Mesenchymal stem cell (in vitro differentiated cells and primary cell): ENCODE measurements at regions not wholly inside any gene's neighbourhood (a gene's known extent, or its start where the extent isn't known, plus 50 kb on each side); places are given as distances from the start of the nearest gene placed in this dataset.

Experiments
- DNase-seq: peaks from one replicate; pipeline ENCODE4 v3.0.0-alpha.2; 2013
- H2AFZ ChIP-seq: one replicate; pipeline ENCODE4 v1.6.1; 2013; ENCODE audit warnings: low read depth, mild to moderate bottlenecking, control low read depth, inconsistent platforms, low read length, moderate library complexity
- H2AK5ac ChIP-seq: 2 replicates; pipeline ENCODE4 v1.6.1; 2013; ENCODE audit warnings: low read length, moderate library complexity, mild to moderate bottlenecking, inconsistent platforms; ENCODE audit not compliant: severe bottlenecking
- H2BK120ac ChIP-seq: one replicate; pipeline ENCODE4 v1.6.1; 2013; ENCODE audit warnings: low read depth, mild to moderate bottlenecking, inconsistent platforms, low read length, moderate library complexity
- H2BK12ac ChIP-seq, 2 experiments: one replicate each; pipeline ENCODE4 v1.6.1; 2013; ENCODE audit warnings: inconsistent platforms in 2 of 2, low read length in 2 of 2, mild to moderate bottlenecking in 2 of 2, moderate library complexity in 2 of 2, control low read depth in 1 of 2
- H2BK15ac ChIP-seq: one replicate; pipeline ENCODE4 v1.6.1; 2013; ENCODE audit warnings: mild to moderate bottlenecking, low read depth, inconsistent platforms; ENCODE audit not compliant: poor library complexity, severe bottlenecking
- H2BK5ac ChIP-seq: 2 replicates; pipeline ENCODE4 v1.6.1; 2013; ENCODE audit warnings: low read depth, mild to moderate bottlenecking, low read length, control low read depth, inconsistent platforms; ENCODE audit not compliant: poor library complexity, severe bottlenecking
- H3K14ac ChIP-seq, 2 experiments: one replicate each; pipeline ENCODE4 v1.6.1; 2013; ENCODE audit warnings: inconsistent platforms in 2 of 2, low read length in 2 of 2, control low read depth in 1 of 2, mild to moderate bottlenecking in 1 of 2, moderate library complexity in 1 of 2
- H3K18ac ChIP-seq, 2 experiments: one replicate each; pipeline ENCODE4 v1.6.1; 2013; ENCODE audit warnings: inconsistent platforms in 2 of 2, low read length in 2 of 2, control low read depth in 1 of 2, low read depth in 1 of 2, mild to moderate bottlenecking in 1 of 2
- H3K23ac ChIP-seq, 2 experiments: one replicate each; pipeline ENCODE4 v1.6.1; 2013; ENCODE audit warnings: inconsistent platforms in 2 of 2, low read length in 2 of 2, mild to moderate bottlenecking in 2 of 2, moderate library complexity in 2 of 2, control low read depth in 1 of 2
- H3K27ac ChIP-seq: 2 replicates; pipeline ENCODE4 v1.5.1; 2013; ENCODE audit warnings: mild to moderate bottlenecking, moderate library complexity, low read length, control low read depth, inconsistent platforms; ENCODE audit not compliant: poor library complexity, severe bottlenecking
- H3K27me3 ChIP-seq, 2 experiments: 2 replicates each; pipeline versions ENCODE4 v1.6.1 to v1.7.0; 2013; ENCODE audit warnings: low read length in 2 of 2, mild to moderate bottlenecking in 2 of 2, moderate library complexity in 2 of 2, control low read depth in 1 of 2, inconsistent platforms in 1 of 2; ENCODE audit not compliant: control insufficient read depth in 1 of 2, insufficient read depth in 1 of 2
- H3K36me3 ChIP-seq, 2 experiments: 2 replicates each; pipeline versions ENCODE4 v1.6.1 to v1.7.0; 2013; ENCODE audit warnings: low read length in 2 of 2, control low read depth in 1 of 2, inconsistent platforms in 1 of 2, low read depth in 1 of 2, mild to moderate bottlenecking in 1 of 2; ENCODE audit not compliant: insufficient read depth in 2 of 2, control insufficient read depth in 1 of 2
- H3K4ac ChIP-seq, 2 experiments: one replicate each; pipeline ENCODE4 v1.6.1; 2013; ENCODE audit warnings: inconsistent platforms in 2 of 2, low read length in 2 of 2, mild to moderate bottlenecking in 2 of 2, moderate library complexity in 2 of 2, control low read depth in 1 of 2, low read depth in 1 of 2
- H3K4me1 ChIP-seq: 2 replicates; pipeline ENCODE4 v1.6.1; 2013; ENCODE audit warnings: low read depth, low read length, control low read depth; ENCODE audit not compliant: control insufficient read depth, insufficient read depth
- H3K4me2 ChIP-seq: 2 replicates; pipeline ENCODE4 v1.6.1; 2013; ENCODE audit warnings: low read length, mild to moderate bottlenecking, inconsistent platforms; ENCODE audit not compliant: poor library complexity, severe bottlenecking
- H3K4me3 ChIP-seq, 2 experiments: 2 replicates each; pipeline versions ENCODE4 v1.5.1 to v1.7.0; 2013; ENCODE audit warnings: low read length in 2 of 2, mild to moderate bottlenecking in 2 of 2, control low read depth in 1 of 2, low read depth in 1 of 2; ENCODE audit not compliant: insufficient read depth in 1 of 2
- H3K79me1 ChIP-seq: replicated peaks from 2 replicates; pipeline ENCODE4 v1.6.1; 2013; ENCODE audit warnings: mild to moderate bottlenecking, control low read depth, low read length, inconsistent platforms; ENCODE audit not compliant: poor library complexity, severe bottlenecking
- H3K9ac ChIP-seq: 2 replicates; pipeline ENCODE4 v1.7.0; 2013; ENCODE audit warnings: mild to moderate bottlenecking, low read length, moderate library complexity
- H3K9me3 ChIP-seq: 2 replicates; pipeline ENCODE4 v1.7.0; 2013; ENCODE audit warnings: mild to moderate bottlenecking, low read length; ENCODE audit not compliant: control insufficient read depth
- H4K8ac ChIP-seq: one replicate; pipeline ENCODE4 v1.6.1; 2013; ENCODE audit warnings: inconsistent platforms, mild to moderate bottlenecking, low read length, moderate library complexity
- H4K91ac ChIP-seq: one replicate; pipeline ENCODE4 v1.6.1; 2013; ENCODE audit warnings: mild to moderate bottlenecking, low read length, inconsistent platforms
- WGBS: methylation state at CpG from one replicate; pipeline ENCODE4 v1.1.7; 2013; ENCODE audit warnings: mixed read lengths; 5-methylcytosine and 5-hydroxymethylcytosine counted together

- Histone ChIP-seq H2BK15ac (no peak overlapping the region), H3K9ac (no peak overlapping the region), H3K14ac (peak overlapping the region in 1 of 2 experiments; percentile 19), H3K79me1 (peaks cover 41% of the 10 kb centered on the region), H3K9me3 (no peaks in the 10 kb centered on the region), H2BK120ac (no peak overlapping the region), H3K4me1 (peaks cover 46% of the 10 kb centered on the region), H3K27ac (no peak overlapping the region), H4K91ac (peak overlapping the region; percentile 47), H2BK5ac (no peak overlapping the region), H3K23ac (no peak overlapping the region), H3K27me3 (no peaks in the 10 kb centered on the region), H3K4me3 (no peak overlapping the region), H2AFZ (no peak overlapping the region), H2AK5ac (no peak overlapping the region), H3K4me2 (no peak overlapping the region), H2BK12ac (no peak overlapping the region), H3K36me3 (peaks cover 47 to 82% of the 10 kb centered on the region in 2 experiments), H4K8ac (no peak overlapping the region), H3K4ac (peak overlapping the region in 1 of 2 experiments; percentile 29), H3K18ac (peak overlapping the region in 1 of 2 experiments; percentile 0)
- WGBS, result 94% methylated on average over 11 of the region's 11 CpGs
- no peak for DNase-seq
Observed at GRCh38 chr12:124451016-124451415, 116.4 kb downstream of the NCOR2 start.

GRCh38 chr12:124450376-124450750 is 117.0 kb downstream of the NCOR2 start:
- H3K79me1 ChIP-seq, result peaks cover 41% of the 10 kb centered on the region
- no peak for DNase-seq
- H2BK15ac ChIP-seq, result no peak overlapping the region
- H2AK5ac ChIP-seq, result no peak overlapping the region
- H2BK12ac ChIP-seq, result no peak overlapping the region
- H3K4me3 ChIP-seq, result no peak overlapping the region
- no peak overlapping the region for H2BK5ac ChIP-seq
- peaks cover 50% of the 10 kb centered on the region for H3K4me1 ChIP-seq
- H4K8ac ChIP-seq, result no peak overlapping the region
- 96% methylated on average over 15 of the region's 15 CpGs for WGBS
- no peaks in the 10 kb centered on the region for H3K9me3 ChIP-seq
- no peak overlapping the region for H3K14ac ChIP-seq
- H3K27ac ChIP-seq, result no peak overlapping the region
- H3K23ac ChIP-seq, result no peak overlapping the region
- no peak overlapping the region for H2BK120ac ChIP-seq
- no peak overlapping the region for H3K4ac ChIP-seq
- H3K36me3 ChIP-seq, result peaks cover 47 to 81% of the 10 kb centered on the region in 2 experiments
- H3K18ac ChIP-seq, result no peak overlapping the region
- H3K9ac ChIP-seq, result no peak overlapping the region
- H4K91ac ChIP-seq, result no peak overlapping the region
- H2AFZ ChIP-seq, result no peak overlapping the region
- no peaks in the 10 kb centered on the region for H3K27me3 ChIP-seq
- no peak overlapping the region for H3K4me2 ChIP-seq

- Histone ChIP-seq H3K14ac (no peak overlapping the region), H2BK12ac (no peak overlapping the region), H3K79me1 (peaks cover 41% of the 10 kb centered on the region), H3K23ac (no peak overlapping the region), H3K36me3 (peaks cover 49 to 84% of the 10 kb centered on the region in 2 experiments), H4K91ac (peak overlapping the region; percentile 6), H2AK5ac (no peak overlapping the region), H3K4me2 (no peak overlapping the region), H3K9ac (no peak overlapping the region), H2BK5ac (no peak overlapping the region), H3K18ac (no peak overlapping the region), H3K27me3 (no peaks in the 10 kb centered on the region), H4K8ac (no peak overlapping the region), H3K4me3 (no peak overlapping the region), H2AFZ (no peak overlapping the region), H3K9me3 (no peaks in the 10 kb centered on the region), H3K27ac (no peak overlapping the region), H3K4me1 (peaks cover 49% of the 10 kb centered on the region), H2BK120ac (no peak overlapping the region), H2BK15ac (no peak overlapping the region), H3K4ac (no peak overlapping the region)
- 96% methylated on average over 21 of the region's 25 CpGs for WGBS
- no peak for DNase-seq
Observed at GRCh38 chr12:124449623-124450375, 117.6 kb downstream of the NCOR2 start.

- Histone ChIP-seq H2BK15ac (no peak overlapping the region), H2BK5ac (no peak overlapping the region), H2AK5ac (no peak overlapping the region), H3K79me1 (peaks cover 42% of the 10 kb centered on the region), H3K4me2 (no peak overlapping the region), H2BK120ac (no peak overlapping the region), H3K18ac (no peak overlapping the region), H3K4me1 (peaks cover 46% of the 10 kb centered on the region), H2AFZ (no peak overlapping the region), H4K8ac (no peak overlapping the region), H3K36me3 (peaks cover 56 to 86% of the 10 kb centered on the region in 2 experiments), H3K23ac (no peak overlapping the region), H3K9ac (no peak overlapping the region), H4K91ac (no peak overlapping the region), H3K4me3 (no peak overlapping the region), H2BK12ac (no peak overlapping the region), H3K9me3 (no peaks in the 10 kb centered on the region), H3K4ac (no peak overlapping the region), H3K14ac (no peak overlapping the region), H3K27me3 (no peaks in the 10 kb centered on the region), H3K27ac (no peak overlapping the region)
- 86% methylated on average over 12 of the region's 12 CpGs for WGBS
- no peak for DNase-seq
Observed at GRCh38 chr12:124448955-124449622, 118.3 kb downstream of the NCOR2 start.
